ENCODE measurements at regions not wholly inside any gene's neighbourhood (a gene's known extent, or its start where the extent isn't known, plus 50 kb on each side); places are given as distances from the start of the nearest gene placed in this dataset.

- H3K4me1 ChIP-seq (ENCODE audit: control insufficient read depth in 1 of 2, insufficient read depth in 2 of 2, low read length in 2 of 2), result no peaks in the 10 kb centered on the region
- DNase-seq (ENCODE audit: low read depth, low spot score) (no peak), ATAC-seq (no peak)
- no peak overlapping the region for H3K9ac ChIP-seq (ENCODE audit: low read length)
- no peaks in the 10 kb centered on the region for H3K27me3 ChIP-seq (ENCODE audit: insufficient read depth, low read length)
- H3K9me2 ChIP-seq (ENCODE audit: insufficient read depth), result no peaks in the 10 kb centered on the region
- H3K79me2 ChIP-seq (ENCODE audit: insufficient read depth, low read length), result no peaks in the 10 kb centered on the region
- ChIA-PET CTCF (no interaction called here), RAD21 (ENCODE audit: low non-redundant PET in 1 of 2, low total read pairs in 2 of 2, uncharacterized antibody in 2 of 2, unreplicated experiment in 2 of 2) (no interaction called here), POLR2A (no interaction called here)
- H3K4me2 ChIP-seq (ENCODE audit: low read length), result no peak overlapping the region
- H3K9me3 ChIP-seq (ENCODE audit: control insufficient read depth in 1 of 2, insufficient read depth in 1 of 2, low read depth in 1 of 2, low read length in 2 of 2), result no peaks in the 10 kb centered on the region
- BruUV-seq (replicated peaks), result no TSS peak
- H2AFZ ChIP-seq (ENCODE audit: low read depth, low read length, poor library complexity, severe bottlenecking), result no peak overlapping the region
- no peak overlapping the region for H3K4me3 ChIP-seq (replicated peaks in 1 of 2; ENCODE audit: low read depth in 1 of 2, low read length in 2 of 2)
- TF ChIP-seq RAD21 (IDR thresholded peaks at IDR 0.05; ENCODE audit: low read depth) (no peak), ELF1 (IDR thresholded peaks at IDR 0.05; ENCODE audit: borderline replicate concordance, low read depth) (no peak), TCF7L2 (IDR thresholded peaks at IDR 0.05; ENCODE audit: borderline replicate concordance, extremely low read depth, insufficient read depth, insufficient read length) (no peak), SIN3A (IDR thresholded peaks at IDR 0.05; ENCODE audit: low read depth) (no peak)
- TF ChIP-seq, protein P1, sequence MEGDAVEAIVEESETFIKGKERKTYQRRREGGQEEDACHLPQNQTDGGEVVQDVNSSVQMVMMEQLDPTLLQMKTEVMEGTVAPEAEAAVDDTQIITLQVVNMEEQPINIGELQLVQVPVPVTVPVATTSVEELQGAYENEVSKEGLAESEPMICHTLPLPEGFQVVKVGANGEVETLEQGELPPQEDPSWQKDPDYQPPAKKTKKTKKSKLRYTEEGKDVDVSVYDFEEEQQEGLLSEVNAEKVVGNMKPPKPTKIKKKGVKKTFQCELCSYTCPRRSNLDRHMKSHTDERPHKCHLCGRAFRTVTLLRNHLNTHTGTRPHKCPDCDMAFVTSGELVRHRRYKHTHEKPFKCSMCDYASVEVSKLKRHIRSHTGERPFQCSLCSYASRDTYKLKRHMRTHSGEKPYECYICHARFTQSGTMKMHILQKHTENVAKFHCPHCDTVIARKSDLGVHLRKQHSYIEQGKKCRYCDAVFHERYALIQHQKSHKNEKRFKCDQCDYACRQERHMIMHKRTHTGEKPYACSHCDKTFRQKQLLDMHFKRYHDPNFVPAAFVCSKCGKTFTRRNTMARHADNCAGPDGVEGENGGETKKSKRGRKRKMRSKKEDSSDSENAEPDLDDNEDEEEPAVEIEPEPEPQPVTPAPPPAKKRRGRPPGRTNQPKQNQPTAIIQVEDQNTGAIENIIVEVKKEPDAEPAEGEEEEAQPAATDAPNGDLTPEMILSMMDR (IDR thresholded peaks at IDR 0.05 in 2 of 3, conservative IDR thresholded peaks at IDR 0.05 in 1 of 3; ENCODE audit: borderline replicate concordance in 1 of 3, insufficient read depth in 1 of 3, low read depth in 2 of 3, low read length in 2 of 3), result no peak
- no peaks in the 10 kb centered on the region for H4K20me1 ChIP-seq (ENCODE audit: insufficient read depth)
- intact Hi-C loops (cut with micrococcal nuclease), result no loop called here
- H3K36me3 ChIP-seq (ENCODE audit: control insufficient read depth in 1 of 2, insufficient read depth in 2 of 2, low read length in 2 of 2), result no peaks in the 10 kb centered on the region
- H3K27ac ChIP-seq (ENCODE audit: low read depth, low read length), result no peak overlapping the region
Measured at GRCh38 chrX:34559325-34559724, 97.8 kb downstream of the TMEM47 start.

DNA sequence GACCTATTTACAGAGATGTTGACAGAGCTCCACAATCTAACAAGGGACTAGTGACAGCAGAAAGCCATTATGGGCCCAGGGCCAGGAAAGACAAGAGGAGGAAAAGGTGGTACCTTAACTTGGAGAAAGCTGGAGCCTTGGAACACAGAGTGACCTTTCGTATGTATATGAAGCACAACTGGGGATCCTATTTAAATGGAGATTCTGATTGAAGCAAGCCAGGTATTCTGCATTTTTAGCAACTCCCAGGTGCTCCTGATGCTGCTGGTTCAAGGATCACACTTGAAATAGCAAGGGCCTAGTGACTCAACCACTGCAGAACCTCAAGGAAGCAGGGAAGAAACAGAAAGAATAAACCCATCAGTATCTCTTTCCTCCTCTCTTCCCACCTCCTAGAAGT, 99.4 kb downstream of the TMEM47 start:
- Histone ChIP-seq H3K36me3 (ENCODE audit: control insufficient read depth in 1 of 2, insufficient read depth in 2 of 2, low read length in 2 of 2) (no peaks in the 10 kb centered on the region), H3K4me1 (ENCODE audit: control insufficient read depth in 1 of 2, insufficient read depth in 2 of 2, low read length in 2 of 2) (no peaks in the 10 kb centered on the region), H3K27ac (ENCODE audit: low read depth, low read length) (no peak overlapping the region), H3K27me3 (ENCODE audit: insufficient read depth, low read length) (no peaks in the 10 kb centered on the region), H3K4me2 (ENCODE audit: low read length) (no peak overlapping the region), H2AFZ (ENCODE audit: low read depth, low read length, poor library complexity, severe bottlenecking) (no peak overlapping the region), H3K79me2 (ENCODE audit: insufficient read depth, low read length) (no peaks in the 10 kb centered on the region), H3K9me2 (ENCODE audit: insufficient read depth) (no peaks in the 10 kb centered on the region), H3K4me3 (replicated peaks in 1 of 2; ENCODE audit: low read depth in 1 of 2, low read length in 2 of 2) (no peak overlapping the region), H3K9ac (ENCODE audit: low read length) (no peak overlapping the region), H3K9me3 (ENCODE audit: control insufficient read depth in 1 of 2, insufficient read depth in 1 of 2, low read depth in 1 of 2, low read length in 2 of 2) (no peaks in the 10 kb centered on the region), H4K20me1 (ENCODE audit: insufficient read depth) (no peaks in the 10 kb centered on the region)
- ATAC-seq (no peak), DNase-seq (ENCODE audit: low read depth, low spot score) (no peak)
- TF ChIP-seq ZBTB33 (IDR thresholded peaks at IDR 0.05; ENCODE audit: extremely low read depth, insufficient replicate concordance, low read length) (no peak), JUND (IDR thresholded peaks at IDR 0.05) (no peak), POLR2AphosphoS5 (IDR thresholded peaks at IDR 0.05; ENCODE audit: low read depth, low read length) (no peak), SIN3A (IDR thresholded peaks at IDR 0.05; ENCODE audit: low read depth) (no peak), YY1 (IDR thresholded peaks at IDR 0.05; ENCODE audit: extremely low read depth, insufficient replicate concordance, low read depth, low read length) (no peak), CBX3 (IDR thresholded peaks at IDR 0.05; ENCODE audit: low read depth) (no peak), ATF3 (IDR thresholded peaks at IDR 0.05) (no peak)
- TF ChIP-seq, protein P1 (IDR thresholded peaks at IDR 0.05 in 2 of 3, conservative IDR thresholded peaks at IDR 0.05 in 1 of 3; ENCODE audit: borderline replicate concordance in 1 of 3, insufficient read depth in 1 of 3, low read depth in 2 of 3, low read length in 2 of 3), result no peak
- intact Hi-C loops (cut with micrococcal nuclease), result no loop called here
- CTCF ChIA-PET, result no interaction called here
- RAD21 ChIA-PET (ENCODE audit: low non-redundant PET in 1 of 2, low total read pairs in 2 of 2, uncharacterized antibody in 2 of 2, unreplicated experiment in 2 of 2), result no interaction called here
- BruUV-seq (replicated peaks), result no TSS peak
- POLR2A ChIA-PET, result no interaction called here

Measured in HCT116 (cell line).